A673 (cell line): ENCODE measurements at regions not wholly inside any gene's neighbourhood (a gene's known extent, or its start where the extent isn't known, plus 50 kb on each side); places are given as distances from the start of the nearest gene placed in this dataset.

ENCODE experiments used
- EZH2 ChIP-seq: fragments of 200-600 bp; sonication (generic); IDR thresholded peaks from 2 replicates; pipeline ENCODE4 v1.6.1; 2017; ENCODE audit warnings: borderline replicate concordance, low read depth, mild to moderate bottlenecking, mixed read lengths, antibody characterized with exemption, low read length; ENCODE audit not compliant: poor library complexity, severe bottlenecking
- TF ChIP-seq, protein P1 (sequence below): fragments of 300-800, 200-600 bp; sonication (generic); conservative IDR thresholded peaks from 2 replicates; pipeline ENCODE4 v1.5.1; 2017; ENCODE audit warnings: low read depth, mild to moderate bottlenecking, antibody characterized with exemption, low read length, moderate library complexity, mixed read lengths

DNA sequence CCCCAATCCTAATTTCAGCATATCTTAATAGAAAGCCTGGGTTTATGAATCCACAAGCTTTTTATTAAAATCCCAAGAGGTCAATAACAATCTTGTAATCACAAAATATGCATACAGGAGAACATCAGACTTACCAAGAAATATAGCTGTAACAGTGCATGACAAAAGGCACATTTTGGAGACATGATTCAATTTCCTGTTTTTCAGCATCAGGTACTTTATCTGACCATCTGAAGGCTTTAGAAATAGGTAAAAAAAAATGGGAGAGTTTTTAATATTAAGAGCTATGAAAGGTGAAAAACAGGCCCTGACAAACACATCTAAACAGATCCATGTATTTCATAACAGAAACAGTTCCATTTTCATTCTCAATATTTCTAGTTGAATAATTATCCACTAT lies 89.9 kb upstream of the EFEMP1 start:
- TF ChIP-seq EZH2, result no peak
- TF ChIP-seq, protein P1, sequence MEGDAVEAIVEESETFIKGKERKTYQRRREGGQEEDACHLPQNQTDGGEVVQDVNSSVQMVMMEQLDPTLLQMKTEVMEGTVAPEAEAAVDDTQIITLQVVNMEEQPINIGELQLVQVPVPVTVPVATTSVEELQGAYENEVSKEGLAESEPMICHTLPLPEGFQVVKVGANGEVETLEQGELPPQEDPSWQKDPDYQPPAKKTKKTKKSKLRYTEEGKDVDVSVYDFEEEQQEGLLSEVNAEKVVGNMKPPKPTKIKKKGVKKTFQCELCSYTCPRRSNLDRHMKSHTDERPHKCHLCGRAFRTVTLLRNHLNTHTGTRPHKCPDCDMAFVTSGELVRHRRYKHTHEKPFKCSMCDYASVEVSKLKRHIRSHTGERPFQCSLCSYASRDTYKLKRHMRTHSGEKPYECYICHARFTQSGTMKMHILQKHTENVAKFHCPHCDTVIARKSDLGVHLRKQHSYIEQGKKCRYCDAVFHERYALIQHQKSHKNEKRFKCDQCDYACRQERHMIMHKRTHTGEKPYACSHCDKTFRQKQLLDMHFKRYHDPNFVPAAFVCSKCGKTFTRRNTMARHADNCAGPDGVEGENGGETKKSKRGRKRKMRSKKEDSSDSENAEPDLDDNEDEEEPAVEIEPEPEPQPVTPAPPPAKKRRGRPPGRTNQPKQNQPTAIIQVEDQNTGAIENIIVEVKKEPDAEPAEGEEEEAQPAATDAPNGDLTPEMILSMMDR, result no peak
